Posterior vena cava (tissue), 2 donors: ENCODE measurements at regions not wholly inside any gene's neighbourhood (a gene's known extent, or its start where the extent isn't known, plus 50 kb on each side); places are given as distances from the start of the nearest gene placed in this dataset.
"Not testable (repeated sequence)": the region's sequence is repeated elsewhere in the genome, so short reads cannot be mapped to it uniquely, and the experiment has no call there.

ENCODE experiments used
- DNase-seq: peaks from one replicate; pipeline ENCODE4 v3.0.0-alpha.2; 2020; ENCODE audit warnings: low spot score
- intact Hi-C, 2 donors: fragments of 100-400 bp; cut with DNase I; formaldehyde crosslinking; loops; one replicate each; pipeline versions ENCODE4 v1.14.1 to v1.14.2; 2022 to 2023
- donor health status: DM: yes; HTN: yes; CAD: no.
- donor health status: DM: yes; HTN: yes; CAD: no.

DNA sequence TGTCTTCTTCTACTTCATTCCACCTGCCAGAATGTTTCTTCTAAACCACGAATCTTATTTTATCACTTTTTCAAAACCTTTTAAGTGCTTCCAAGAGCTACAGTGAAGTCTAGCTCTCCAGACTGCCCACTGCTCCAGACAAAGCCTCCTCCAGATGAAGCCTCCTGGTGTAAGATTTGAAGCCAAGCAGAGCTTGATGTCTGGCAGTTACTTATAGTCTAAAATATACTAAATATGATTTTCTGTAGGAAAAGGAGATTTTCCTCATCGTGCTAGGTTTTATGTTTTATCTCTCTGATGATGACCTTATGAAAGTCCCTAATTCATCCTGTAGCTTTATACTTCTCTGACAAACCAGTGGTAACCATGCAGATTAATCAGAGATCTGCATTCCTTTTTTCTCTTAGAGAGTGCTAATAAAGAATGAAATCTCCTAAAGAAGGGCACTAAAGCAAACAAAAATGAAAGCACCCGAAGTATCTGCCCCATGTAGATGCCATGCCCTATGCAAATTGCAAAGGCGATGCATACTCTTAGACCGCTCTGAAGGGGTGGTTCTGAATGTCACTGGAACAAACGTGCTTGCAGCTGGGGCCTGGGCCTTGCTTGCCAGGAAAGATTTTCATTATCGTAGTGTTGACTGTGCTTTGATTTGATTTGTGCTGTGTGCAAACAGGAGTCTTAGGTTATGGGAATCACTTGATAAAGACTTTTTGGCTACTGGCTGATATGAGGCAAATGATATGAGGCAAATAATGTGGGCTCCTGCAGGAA is 314.2 kb downstream of the PID1 start:
- intact Hi-C loops = no loop called here
- DNase-seq = no peak

DNA sequence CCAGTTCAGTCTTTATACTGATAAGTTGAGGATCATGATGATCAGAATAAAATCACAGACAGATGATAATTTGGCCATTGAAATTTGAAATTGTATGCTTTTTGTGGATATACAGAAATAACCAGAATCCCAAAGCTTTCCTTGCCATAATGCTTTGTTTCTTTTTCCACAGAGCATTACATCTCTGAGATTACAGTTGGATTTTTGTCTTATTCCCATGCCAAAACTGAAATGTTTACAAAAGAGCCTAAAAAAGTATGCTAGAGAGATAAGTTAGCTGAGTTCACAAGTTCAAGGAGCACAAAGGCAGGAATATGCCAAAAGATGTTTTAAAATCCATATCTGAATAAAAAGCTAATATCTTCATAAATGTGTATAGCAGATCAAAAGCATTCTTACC is 321.3 kb downstream of the PID1 start:
- intact Hi-C loops = no loop called here
- DNase-seq = no peak

DNA sequence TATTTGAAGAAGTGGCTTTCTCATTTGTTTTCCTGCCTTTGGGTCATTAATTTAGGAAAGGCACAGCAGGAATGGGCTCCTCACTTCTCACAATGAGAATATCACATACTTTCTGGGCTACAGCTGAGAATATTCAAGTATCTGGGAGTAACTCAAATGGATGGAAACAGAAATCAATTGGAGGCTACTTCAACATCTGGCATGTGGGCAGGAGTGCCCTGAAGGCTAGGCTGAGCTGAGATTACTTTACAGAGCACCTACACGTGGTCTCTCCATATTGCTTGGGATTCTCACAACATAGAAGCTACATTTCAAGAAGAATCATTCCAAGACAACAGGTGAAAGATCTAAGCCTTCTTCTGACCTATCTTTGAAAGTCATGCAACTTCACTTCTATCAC is 325.4 kb downstream of the PID1 start:
- DNase-seq = no peak
- intact Hi-C loops = no loop called here

- no peak for DNase-seq
- intact Hi-C loops = no loop called here
Measured at GRCh38 chr2:228942856-228943255, 328.2 kb downstream of the PID1 start.

GRCh38 chr2:228938629-228939028 is 332.5 kb downstream of the PID1 start:
- intact Hi-C loops = no loop called here
- DNase-seq = no peak

GRCh38 chr2:228927028-228928010 is 343.8 kb downstream of the PID1 start:
- intact Hi-C loops = no loop called here
- DNase-seq = no peak

DNA sequence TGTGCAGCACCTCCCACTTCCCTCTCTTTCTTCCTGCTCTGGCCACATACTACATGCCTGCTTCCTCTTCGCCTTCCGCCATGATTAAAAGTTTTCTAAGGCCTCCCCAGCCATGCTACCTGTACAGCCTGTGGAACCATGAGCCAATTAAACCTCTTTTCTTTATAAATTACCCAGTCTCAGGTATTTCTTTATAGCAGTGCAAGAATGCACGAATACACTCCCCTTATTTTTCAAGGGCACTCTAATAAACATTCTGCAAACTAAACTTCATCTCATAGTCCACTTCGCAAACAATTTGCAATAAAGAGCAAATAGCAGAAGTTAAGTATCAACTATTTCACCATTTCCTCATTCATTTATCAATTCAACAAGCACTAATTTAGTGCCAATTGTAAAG is 351.3 kb downstream of the PID1 start:
- DNase-seq = no peak
- intact Hi-C loops = no loop called here

DNA sequence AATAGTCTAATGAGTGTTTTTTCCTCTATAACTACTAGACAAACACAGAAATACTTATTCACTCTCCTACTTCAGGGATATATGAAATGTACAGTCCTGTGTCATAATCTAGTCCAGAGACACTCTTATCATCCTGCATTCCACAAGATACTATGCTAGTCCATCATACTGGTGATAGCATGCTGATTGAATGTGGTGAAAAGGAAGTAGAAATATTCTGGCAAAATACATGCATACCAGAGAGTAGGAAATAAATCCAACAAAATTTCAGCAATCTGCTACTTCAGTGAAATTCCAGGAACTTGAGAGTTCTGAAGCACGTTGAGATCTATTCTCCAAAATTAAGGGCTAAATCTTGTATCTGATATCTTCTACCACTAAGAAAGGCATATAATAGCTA is 353.9 kb downstream of the PID1 start:
- no peak for DNase-seq
- intact Hi-C loops = no loop called here

GRCh38 chr2:228916416-228917090 is 354.5 kb downstream of the PID1 start:
- intact Hi-C loops = no loop called here

GRCh38 chr2:228913176-228913575 is 357.9 kb downstream of the PID1 start:
- intact Hi-C loops = no loop called here
- DNase-seq = no peak

More at GRCh38 chr2:228916416-228917090, 354.5 kb downstream of the PID1 start:
- no peak for DNase-seq

- DNase-seq, intact Hi-C loops: not testable (repeated sequence)
Measured at GRCh38 chr2:228910872-228911271, 360.2 kb downstream of the PID1 start.

DNA sequence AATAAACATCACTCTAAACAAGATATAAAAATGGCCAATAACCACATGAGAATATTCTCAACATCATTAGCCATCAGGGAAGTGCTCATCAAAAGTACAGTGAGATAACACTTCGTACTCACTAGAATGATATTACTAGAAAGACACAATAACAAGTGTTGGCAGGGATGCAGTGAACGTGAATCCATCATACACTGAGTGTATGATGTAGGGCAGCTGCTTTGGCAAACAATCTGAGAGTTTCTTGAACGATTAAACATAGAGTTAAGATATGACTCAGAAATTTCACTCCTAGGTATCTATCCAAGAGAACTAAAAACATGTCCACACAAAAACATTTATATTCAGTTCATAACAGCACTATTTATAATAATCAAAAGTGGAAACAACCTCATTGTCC is 368.9 kb downstream of the PID1 start:
- no peak for DNase-seq
- intact Hi-C loops = no loop called here

DNA sequence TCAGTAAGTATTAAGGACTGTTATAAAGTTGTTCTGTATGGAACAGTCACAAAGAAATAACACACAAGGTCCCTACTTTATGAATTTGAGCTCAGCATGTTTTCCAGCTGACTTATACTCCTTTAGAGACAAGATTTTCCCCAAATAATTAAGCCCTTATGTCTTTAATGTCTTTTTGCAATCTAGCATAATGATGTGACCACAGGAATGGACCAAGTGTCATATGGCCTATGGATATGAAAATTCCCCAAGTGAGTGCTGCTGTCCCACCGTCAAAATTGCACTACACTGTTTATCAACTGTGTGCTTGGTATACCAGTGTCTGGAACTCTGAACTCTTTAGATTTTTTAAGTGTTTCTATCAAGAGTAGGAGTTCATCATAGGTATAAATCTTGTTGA is 369.6 kb downstream of the PID1 start:
- no peak for DNase-seq
- intact Hi-C loops = no loop called here

DNA sequence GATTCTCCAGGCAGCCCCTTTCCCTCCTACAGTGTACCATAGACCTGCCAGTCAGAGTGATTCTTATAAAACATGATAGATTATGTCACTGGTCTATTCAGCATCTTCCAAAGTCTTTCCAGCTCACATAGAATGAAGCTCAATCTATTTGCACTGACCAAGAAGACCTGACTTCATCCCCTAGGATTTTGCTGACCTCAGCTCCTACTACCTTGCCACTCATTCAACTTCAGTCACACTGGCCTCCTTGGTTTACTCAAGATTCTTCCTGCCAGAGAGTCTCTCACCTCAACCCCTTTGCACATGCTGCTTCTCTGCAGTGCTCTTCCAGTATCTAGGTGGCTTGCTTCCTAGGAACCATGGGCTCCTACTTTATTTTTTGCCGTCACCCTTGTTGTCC is 392.9 kb downstream of the PID1 start:
- DNase-seq = no peak
- intact Hi-C loops = no loop called here

- intact Hi-C loops = no loop called here
- no peak for DNase-seq
Measured at GRCh38 chr2:228876276-228876675, 394.8 kb downstream of the PID1 start.

DNA sequence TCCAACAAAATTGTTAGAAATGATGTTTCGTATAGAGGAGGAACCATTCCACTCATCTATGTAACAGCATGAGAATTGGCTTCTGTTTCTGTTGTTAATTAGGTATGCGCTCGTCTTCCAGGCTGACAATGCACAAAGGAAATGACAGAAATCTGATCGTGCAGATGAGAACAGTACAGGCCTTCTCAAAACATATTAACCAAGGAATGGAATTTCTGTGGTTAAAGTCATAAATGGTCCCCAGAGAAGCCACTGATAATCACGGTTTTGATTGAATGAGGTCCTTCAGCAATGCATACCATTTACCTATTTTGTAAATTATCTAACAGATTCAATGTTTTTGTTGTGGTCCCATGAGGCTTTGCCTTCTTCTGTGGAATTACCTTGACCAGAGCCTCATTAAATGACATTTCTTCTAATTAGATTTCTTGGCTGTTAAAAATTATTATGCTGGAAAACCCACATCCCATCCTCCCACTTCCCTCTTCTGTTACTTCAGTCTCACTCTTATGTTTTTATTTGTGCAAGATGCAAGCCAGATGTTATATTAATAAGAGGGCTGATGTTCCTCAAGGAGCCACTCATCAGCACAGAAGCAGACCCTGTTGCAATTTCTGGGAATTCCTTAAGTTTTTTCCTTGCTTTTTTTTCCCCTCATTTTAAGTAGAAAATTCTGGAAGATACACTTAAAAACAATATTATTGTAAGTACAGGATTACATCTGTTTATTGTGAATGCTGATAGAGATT is 395.8 kb downstream of the PID1 start:
- intact Hi-C loops = no loop called here
- DNase-seq = no peak

- DNase-seq = no peak
- intact Hi-C loops = no loop called here
Measured at GRCh38 chr2:228871012-228871411, 400.1 kb downstream of the PID1 start.

- DNase-seq = no peak
- intact Hi-C loops = no loop called here
Measured at GRCh38 chr2:228869636-228870264, 401.3 kb downstream of the PID1 start.

- DNase-seq = no peak
- intact Hi-C loops = no loop called here
Measured at GRCh38 chr2:228867406-228867805, 403.7 kb downstream of the PID1 start.
